ENCODE measurements at regions not wholly inside any gene's neighbourhood (a gene's known extent, or its start where the extent isn't known, plus 50 kb on each side); places are given as distances from the start of the nearest gene placed in this dataset.
A peak's percentile ranks its signal among the peaks of the same experiment; 100 is the strongest.

- Histone ChIP-seq H3K27ac (ENCODE audit: extremely low read depth, low read depth, low read length) (no peak overlapping the region), H3K4me1 (replicated peaks in 1 of 2; ENCODE audit: control insufficient read depth in 2 of 2, insufficient read depth in 2 of 2, low read length in 2 of 2) (no peaks in the 10 kb centered on the region; a peak in 1 of 5 replicates), H3K27me3 (ENCODE audit: control insufficient read depth in 2 of 2, insufficient read depth in 2 of 2, low read length in 2 of 2) (no peaks in the 10 kb centered on the region), H3K9ac (ENCODE audit: insufficient read depth in 1 of 2, low read depth in 2 of 2, low read length in 2 of 2) (no peak overlapping the region), H3K36me3 (ENCODE audit: control insufficient read depth, insufficient read depth, low read length) (no peaks in the 10 kb centered on the region), H3K4me2 (ENCODE audit: insufficient read depth, low read length) (peak overlapping the region; percentile 25; the same call in 1 of the 2 replicates), H3K9me3 (replicated peaks; ENCODE audit: control insufficient read depth, insufficient read depth, low read depth, low read length) (no peaks in the 10 kb centered on the region), H3K4me3 (no peak overlapping the region), H3K9me1 (ENCODE audit: control insufficient read depth, insufficient read depth, low read length) (no peaks in the 10 kb centered on the region), H4K20me1 (replicated peaks; ENCODE audit: control insufficient read depth, insufficient read depth, low read length) (no peaks in the 10 kb centered on the region), H3K79me2 (ENCODE audit: control insufficient read depth, insufficient read depth, low read length) (peaks cover 11% of the 10 kb centered on the region), H2AFZ (ENCODE audit: low read depth, low read length) (no peak overlapping the region)
- TF ChIP-seq EZH2 (IDR thresholded peaks at IDR 0.05; ENCODE audit: borderline replicate concordance, low read depth, low read length) (no peak), EP300 (IDR thresholded peaks at IDR 0.05; ENCODE audit: low read length) (no peak)
- WGBS (ENCODE audit: insufficient coverage, low coverage, missing lambda C conversion rate): 25% methylated on average over 12 of the region's 13 CpGs
- no TSS peak for BruUV-seq (replicated peaks)
- ATAC-seq: no peak; the same call in 2 of the 3 replicates
- ChIA-PET POLR2A (no interaction called here), CTCF (ENCODE audit: low intra/inter-chr PET ratio) (no interaction called here)
- peak in 1 of 4 experiments; percentile 11 for DNase-seq (ENCODE audit: extremely low read depth in 1 of 4, low spot score in 3 of 4)
- FAIRE-seq: peak; percentile 23
- intact Hi-C loops (cut with micrococcal nuclease) (no loop called here), in situ Hi-C loops (cut with MboI) (no loop called here)
Observed at GRCh38 chrX:121365572-121366161, 318.3 kb downstream of the GLUD2 start.

GRCh38 chrX:121374471-121374870, 327.1 kb downstream of the GLUD2 start:
- H3K9me3 ChIP-seq (replicated peaks; ENCODE audit: control insufficient read depth, insufficient read depth, low read depth, low read length): no peaks in the 10 kb centered on the region
- H3K27ac ChIP-seq (ENCODE audit: extremely low read depth, low read depth, low read length): no peak overlapping the region
- WGBS (ENCODE audit: insufficient coverage, low coverage, missing lambda C conversion rate): 49% methylated on average over 3 of the region's 3 CpGs
- ChIA-PET CTCF (ENCODE audit: low intra/inter-chr PET ratio) (no interaction called here), POLR2A (no interaction called here)
- ATAC-seq (no peak), FAIRE-seq (no peak), DNase-seq (ENCODE audit: extremely low read depth in 1 of 4, low spot score in 3 of 4) (no peak)
- H4K20me1 ChIP-seq (replicated peaks; ENCODE audit: control insufficient read depth, insufficient read depth, low read length): 0 out of 2 replicates have a peak, but pooled peaks cover 6% of the 10 kb centered on the region
- no peaks in the 10 kb centered on the region for H3K9me1 ChIP-seq (ENCODE audit: control insufficient read depth, insufficient read depth, low read length)
- no peak overlapping the region for H3K9ac ChIP-seq (ENCODE audit: insufficient read depth in 1 of 2, low read depth in 2 of 2, low read length in 2 of 2)
- H3K36me3 ChIP-seq (ENCODE audit: control insufficient read depth, insufficient read depth, low read length): no peaks in the 10 kb centered on the region; the same call in 2 of the 3 replicates
- in situ Hi-C loops (cut with MboI) (no loop called here), intact Hi-C loops (cut with micrococcal nuclease) (no loop called here)
- no peak overlapping the region for H3K4me2 ChIP-seq (ENCODE audit: insufficient read depth, low read length)
- no TSS peak for BruUV-seq (replicated peaks)
- no peak overlapping the region for H3K4me3 ChIP-seq
- H3K79me2 ChIP-seq (ENCODE audit: control insufficient read depth, insufficient read depth, low read length): peaks cover 6% of the 10 kb centered on the region; the same call in 1 of the 3 replicates
- H2AFZ ChIP-seq (ENCODE audit: low read depth, low read length): no peak overlapping the region
- H3K27me3 ChIP-seq (ENCODE audit: control insufficient read depth in 2 of 2, insufficient read depth in 2 of 2, low read length in 2 of 2): no peaks in the 10 kb centered on the region
- H3K4me1 ChIP-seq (replicated peaks in 1 of 2; ENCODE audit: control insufficient read depth in 2 of 2, insufficient read depth in 2 of 2, low read length in 2 of 2): peaks cover 0 to 3% of the 10 kb centered on the region in 2 experiments; a peak in 1 of 5 replicates
- TF ChIP-seq U2AF2 (optimal IDR thresholded peaks at IDR 0.05; ENCODE audit: low read depth, low read length): no peak
- no peak for TF ChIP-seq SOX6 (IDR thresholded peaks at IDR 0.05)
- TF ChIP-seq THRA (IDR thresholded peaks at IDR 0.05): no peak
- no peak for TF ChIP-seq CEBPB (tag; IDR thresholded peaks at IDR 0.05)
- TF ChIP-seq ZSCAN29 (IDR thresholded peaks at IDR 0.05): no peak
- no peak for TF ChIP-seq DIDO1 (tag; IDR thresholded peaks at IDR 0.05; ENCODE audit: low read depth)
- TF ChIP-seq EZH2 (IDR thresholded peaks at IDR 0.05; ENCODE audit: borderline replicate concordance, low read depth, low read length): no peak
- TF ChIP-seq GMEB1 (CRISPR knock-in tag; IDR thresholded peaks at IDR 0.05): no peak
- no peak for TF ChIP-seq PRDM10 (IDR thresholded peaks at IDR 0.05; ENCODE audit: partially characterized antibody)

Measured in K562 (cell line).